Heart left ventricle (tissue), 13 donors: ENCODE measurements at regions not wholly inside any gene's neighbourhood (a gene's known extent, or its start where the extent isn't known, plus 50 kb on each side); places are given as distances from the start of the nearest gene placed in this dataset.

ENCODE experiments used
- CTCF ChIP-seq, 12 donors: fragments of 200-600 bp; sonication (generic) in 4 of 12; IDR thresholded peaks; one replicate each; pipeline versions ENCODE4 v1.5.0 to v1.8.0; 2018 to 2022; ENCODE audit warnings: antibody characterized with exemption in 12 of 12, mild to moderate bottlenecking in 5 of 12
- POLR2A ChIP-seq, 2 donors: fragments of 450-650 bp; IDR thresholded peaks; one replicate each; pipeline ENCODE4 v1.6.1; 2017; ENCODE audit warnings: antibody characterized with exemption in 2 of 2, mild to moderate bottlenecking in 2 of 2, moderate library complexity in 2 of 2
- donor health status: ischemic (EF 13 %, LVEDD 7.1; RV severe dilation, severe dysfunction).
- donor health status: DM: no; HTN: yes; CAD: no.
- donor health status: DM: no; HTN: no; CAD: no.
- donor health status: ischemic (EF 25% LVEDD 6.9; RV normal size, moderate dysfunction).
- donor health status: ischemic (EF 25% LVEDD 5.7; RV mildly dilated, moderate dysfunction).
- donor health status: ischemic (EF 35%, LVEDD 5.7; RV mildly dilated, moderate dysfunction).
- donor health status: nonischemic (EF 11% LVEDD 7.7; RV severe dilation, severe dysfunction).
- donor health status: DM: yes; HTN: yes; CAD: no.
- donor health status: PGD.
- donor health status: ischemic (EF 29% LVEDD 5.4; RV normal size, mild dysfunction).
- donor health status: nonischemic (EF 23%, LVEDD 6.1; RV moderate dilation, normal function).

DNA sequence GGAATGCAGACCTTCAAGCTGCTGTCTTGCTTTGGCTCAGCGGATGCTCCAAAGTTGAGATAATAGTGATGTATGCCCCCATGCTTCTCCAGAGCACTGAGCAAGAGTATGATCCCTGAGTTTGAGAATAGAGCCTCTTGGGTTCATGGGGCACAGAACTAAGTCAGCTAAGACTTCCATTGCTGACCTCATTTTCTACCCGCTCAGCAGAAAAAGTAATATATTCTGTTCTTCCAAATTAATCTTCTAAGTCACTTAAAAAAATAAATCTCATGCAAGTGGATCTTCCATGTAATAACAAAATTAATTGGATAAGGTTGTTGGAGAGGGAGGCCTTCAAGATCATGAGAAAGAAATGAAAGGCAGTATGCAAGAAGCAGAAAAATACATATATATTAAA, 483.9 kb downstream of the DNAH5 start:
- TF ChIP-seq POLR2A (IDR thresholded peaks at IDR 0.05) = no peak
- no peak for TF ChIP-seq CTCF (IDR thresholded peaks at IDR 0.05)
